GM18867 (cell line): ENCODE measurements at regions not wholly inside any gene's neighbourhood (a gene's known extent, or its start where the extent isn't known, plus 50 kb on each side); places are given as distances from the start of the nearest gene placed in this dataset.

Source experiments
- ATAC-seq: cut with Tn5 transposase; IDR thresholded peaks from one replicate; pipeline ENCODE4 v1.9.1; 2021; ENCODE audit warnings: mild to moderate bottlenecking, moderate library complexity; ENCODE audit not compliant: unreplicated experiment

DNA sequence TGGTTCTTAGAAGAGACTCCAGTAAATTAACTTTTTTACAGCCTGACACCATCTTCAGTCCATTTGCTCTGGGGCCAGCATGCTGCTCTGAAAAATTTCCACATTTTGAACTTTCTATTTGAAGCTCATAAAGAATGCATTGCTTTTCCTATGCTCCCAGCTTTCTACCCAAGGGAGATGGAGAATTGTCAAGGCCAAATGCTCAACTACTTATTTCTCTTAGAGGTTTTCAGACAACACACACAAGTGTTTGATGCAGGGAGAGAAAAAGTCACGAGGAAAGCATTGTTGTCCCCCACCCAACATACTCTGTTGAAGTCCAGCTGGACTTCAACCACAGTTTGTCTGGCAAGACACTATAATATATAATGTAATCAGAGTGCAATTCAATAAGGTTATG is 100.3 kb upstream of the CADPS start:
- no peak for ATAC-seq

DNA sequence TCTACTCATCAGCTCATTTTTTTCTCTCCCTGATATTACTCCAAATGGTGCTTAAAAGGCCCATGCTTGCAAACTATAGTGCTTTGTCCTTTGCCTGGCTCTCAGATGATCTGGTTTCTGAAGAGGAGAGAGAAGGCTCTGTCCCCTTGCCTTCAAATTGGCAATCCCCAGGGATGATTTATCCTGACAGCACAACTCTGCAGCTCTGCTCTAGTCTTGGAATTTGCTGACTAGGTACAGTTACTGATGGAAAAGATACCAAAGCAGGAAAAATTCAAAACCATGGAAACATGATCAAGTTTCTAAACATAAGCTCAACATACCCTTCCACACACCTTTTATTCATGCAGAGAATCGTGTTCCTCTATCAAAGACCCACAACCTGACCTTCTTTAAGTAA is 106.7 kb upstream of the CADPS start:
- ATAC-seq: no peak

DNA sequence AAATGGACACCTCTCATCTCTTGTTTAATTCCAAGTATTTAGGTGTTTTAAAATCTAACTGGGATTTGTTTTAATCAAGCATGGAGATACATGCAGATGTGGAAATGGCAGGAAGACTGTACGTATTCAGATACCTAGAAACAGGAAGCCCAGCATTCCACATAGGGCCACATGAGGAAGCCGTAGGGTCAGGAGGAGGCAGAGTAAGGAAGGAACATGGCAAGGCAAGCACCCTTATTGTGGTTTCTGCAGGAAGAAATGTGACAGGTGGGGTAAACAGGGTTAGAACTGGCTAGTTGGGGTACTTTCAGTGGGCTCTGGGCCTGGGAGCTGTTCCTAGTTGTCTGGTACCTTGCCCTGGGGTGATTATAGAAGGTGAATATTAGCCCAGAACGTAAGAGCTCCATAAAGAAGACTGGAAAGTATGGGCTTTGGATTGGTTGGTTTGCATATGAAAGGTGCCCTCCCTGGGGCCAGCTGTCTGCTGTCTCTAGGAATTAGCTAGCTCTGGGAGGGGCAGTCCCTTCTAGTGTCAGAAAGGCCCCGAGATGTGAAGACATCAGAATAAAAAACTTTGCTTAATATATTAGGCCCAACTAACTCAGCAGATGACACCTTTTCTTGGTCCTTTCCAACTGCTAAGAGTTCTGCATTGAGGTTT is 107.7 kb upstream of the CADPS start:
- no peak for ATAC-seq

DNA sequence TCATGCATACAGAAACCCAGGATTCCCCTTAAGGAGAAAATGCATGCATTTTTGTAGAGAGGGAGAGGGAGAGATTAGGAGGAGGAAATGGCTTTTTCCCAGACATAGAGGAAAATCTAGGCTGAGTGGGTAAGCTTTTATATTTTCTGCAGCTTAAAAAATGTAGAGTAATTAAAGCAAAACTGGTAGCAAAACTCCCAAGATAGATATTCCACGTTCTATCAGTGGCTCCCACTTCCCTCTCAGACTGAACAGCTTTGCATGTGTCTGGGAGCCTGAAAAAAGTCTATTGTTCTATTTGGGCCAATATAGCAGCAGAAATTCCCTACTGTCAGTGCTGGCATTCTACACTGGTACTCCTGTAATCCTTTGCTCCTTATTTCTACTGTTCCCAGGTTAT is 110.8 kb upstream of the CADPS start:
- no peak for ATAC-seq

DNA sequence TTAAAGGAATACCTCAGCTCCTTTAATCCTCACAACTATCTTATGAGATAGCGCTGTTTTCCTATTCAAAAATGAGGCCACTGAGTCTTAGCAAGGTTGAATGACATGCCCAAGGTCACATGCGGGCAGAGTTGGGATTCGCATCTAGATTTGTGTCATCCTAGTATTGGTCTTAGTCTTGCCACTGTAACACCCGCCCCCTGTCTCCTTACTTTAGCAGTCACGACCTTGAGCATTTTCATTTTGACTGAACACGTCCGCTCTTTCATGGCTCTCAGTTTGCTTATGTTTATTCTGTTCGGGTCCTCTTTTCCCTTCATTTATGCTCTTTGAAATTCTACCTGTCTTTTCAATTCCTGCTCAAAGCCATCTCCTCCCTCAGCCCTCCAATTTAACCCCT is 112.5 kb upstream of the CADPS start:
- ATAC-seq: peak; percentile 71

DNA sequence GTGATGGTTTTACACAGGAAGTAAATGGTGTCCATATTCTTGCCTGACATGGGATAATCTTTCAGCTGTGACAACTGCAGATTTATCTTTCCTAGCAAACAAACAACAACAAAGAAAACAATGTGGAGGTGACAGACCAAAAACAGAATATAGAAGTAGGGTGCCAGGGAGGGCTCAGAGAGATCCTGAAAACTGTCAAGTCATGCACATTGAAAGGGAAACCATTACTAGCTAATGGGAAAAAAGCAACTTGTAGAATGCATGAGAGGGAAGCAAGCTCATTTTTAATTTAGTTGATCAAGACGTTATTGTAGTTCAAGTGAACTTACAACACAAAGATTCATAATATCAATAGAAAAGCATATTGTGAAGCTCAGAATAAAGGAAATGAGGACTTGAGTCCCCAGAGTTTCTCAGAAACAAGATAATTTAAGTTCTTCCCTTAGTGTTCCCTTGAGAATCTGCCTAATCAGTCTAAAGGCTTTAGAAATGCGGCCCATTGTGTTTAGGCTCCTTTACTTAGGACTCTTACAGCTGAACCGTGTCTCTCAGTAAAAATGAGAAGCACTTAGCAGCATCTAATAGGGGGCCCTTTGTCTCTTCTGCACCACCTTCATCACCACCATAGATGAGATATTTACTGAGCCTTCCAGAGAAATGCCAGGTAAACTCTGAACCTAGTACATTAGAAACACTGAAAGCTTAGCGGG is 115.6 kb upstream of the CADPS start:
- ATAC-seq: no peak

DNA sequence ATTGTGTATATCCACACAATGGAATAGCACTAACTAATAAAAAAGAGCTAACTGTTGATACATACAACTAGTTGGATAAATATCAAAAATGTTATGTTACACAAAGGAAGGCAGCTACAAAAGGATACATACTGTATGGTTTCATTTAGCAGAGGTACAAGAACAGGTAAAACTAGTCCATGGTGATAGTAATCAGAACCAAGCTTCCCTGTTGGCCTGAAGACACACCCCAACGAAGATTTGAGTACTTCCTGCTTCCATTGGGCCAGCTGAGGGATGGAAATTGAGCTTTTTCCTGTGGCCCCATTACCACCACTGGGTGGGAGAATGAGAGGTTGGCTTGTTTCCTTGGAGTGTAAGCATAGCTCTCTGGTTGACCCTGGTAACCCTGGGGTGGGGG is 117.3 kb upstream of the CADPS start:
- ATAC-seq: no peak

DNA sequence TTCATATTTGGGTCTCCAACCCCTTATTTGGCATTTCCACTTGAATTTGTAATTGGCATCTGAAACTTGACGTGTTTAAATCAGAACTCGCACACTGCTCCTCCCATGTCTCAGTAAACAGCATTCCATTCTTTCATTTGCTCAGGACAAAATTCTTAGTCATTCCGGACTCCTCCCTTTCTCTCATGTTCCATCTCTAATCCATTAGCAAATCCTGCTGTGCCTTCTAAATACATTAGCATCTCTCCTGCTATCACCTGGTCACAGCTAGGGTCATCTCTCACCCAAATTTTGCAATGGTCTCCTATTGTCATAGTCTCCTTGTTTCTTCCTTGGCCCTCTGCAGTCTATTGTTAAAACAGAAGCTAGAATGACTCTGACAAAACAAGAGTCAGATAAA is 119.9 kb upstream of the CADPS start:
- no peak for ATAC-seq

DNA sequence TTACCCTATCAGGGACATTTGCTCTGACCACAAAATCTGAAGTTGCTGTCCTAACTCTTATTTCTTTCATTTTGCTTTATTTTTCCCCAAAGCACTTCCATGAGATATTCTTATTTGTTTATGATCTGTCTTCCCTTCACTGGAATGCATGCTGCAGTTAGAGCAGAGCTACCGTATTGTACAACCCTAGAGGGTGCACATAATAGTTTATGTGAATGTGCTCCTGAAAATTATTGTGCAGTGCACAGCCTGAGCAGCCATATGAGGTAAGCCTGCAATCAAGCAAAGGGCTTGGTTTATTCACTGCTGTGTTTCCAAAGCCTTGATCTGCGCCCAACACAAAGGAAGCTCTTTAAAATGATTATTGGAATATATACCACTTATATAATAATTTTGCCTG is 120.3 kb upstream of the CADPS start:
- ATAC-seq: no peak

DNA sequence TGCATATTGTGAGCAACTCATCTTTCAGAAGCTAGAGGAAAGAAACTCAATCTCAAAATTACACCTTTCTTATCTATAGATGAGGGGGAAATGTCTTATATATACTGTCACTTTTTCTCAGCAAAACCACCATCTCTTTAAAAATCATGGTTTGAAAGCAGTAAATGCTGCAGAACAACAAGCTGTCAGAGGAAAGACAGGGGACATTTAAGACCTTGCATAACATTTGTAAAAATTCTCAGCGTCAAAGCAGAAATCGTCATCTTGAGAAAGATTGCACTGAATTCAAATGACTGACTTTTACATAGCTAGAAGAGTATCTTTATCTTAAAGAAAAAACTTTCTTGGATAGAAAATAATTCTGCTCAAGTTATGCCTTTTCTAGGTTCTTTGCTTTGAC is 122.2 kb upstream of the CADPS start:
- ATAC-seq: no peak

DNA sequence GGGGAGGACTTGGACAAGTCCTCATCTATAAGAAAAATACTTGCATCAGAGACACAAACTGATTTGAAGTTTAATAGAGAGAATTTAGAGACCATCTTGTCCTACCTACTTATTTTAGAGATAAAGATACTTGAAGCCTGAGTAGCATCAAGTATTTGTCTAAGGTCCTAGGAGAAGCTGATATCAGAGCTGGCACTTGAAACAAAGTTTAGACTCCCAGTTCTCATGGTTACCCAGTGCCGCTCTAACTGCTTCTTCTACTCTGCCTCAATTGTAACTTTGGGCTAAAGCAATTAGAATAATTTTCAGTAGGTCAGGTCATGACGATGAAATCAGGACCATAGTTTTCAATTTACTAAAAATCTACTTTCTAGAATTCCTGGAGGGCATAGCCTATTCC is 123.9 kb upstream of the CADPS start:
- ATAC-seq: no peak

DNA sequence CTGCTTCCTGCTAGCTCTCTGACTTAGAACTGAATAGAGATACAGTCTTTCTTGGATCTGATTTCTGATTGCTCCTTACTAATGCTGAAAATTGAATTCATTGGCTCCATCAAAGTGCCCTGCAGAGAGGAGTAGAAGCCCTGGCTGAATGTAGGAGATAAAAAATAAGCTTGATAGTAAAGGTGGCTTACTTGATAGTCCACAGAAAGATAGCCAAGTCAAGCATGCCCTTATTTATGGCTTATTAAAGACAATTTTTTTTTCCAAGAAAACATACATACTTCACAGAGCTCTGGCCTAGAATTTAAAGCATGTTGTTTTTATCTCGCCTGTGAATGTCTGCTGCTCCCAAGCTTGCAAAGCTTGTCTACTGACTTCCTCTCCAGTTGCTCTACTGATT is 124.6 kb upstream of the CADPS start:
- no peak for ATAC-seq

DNA sequence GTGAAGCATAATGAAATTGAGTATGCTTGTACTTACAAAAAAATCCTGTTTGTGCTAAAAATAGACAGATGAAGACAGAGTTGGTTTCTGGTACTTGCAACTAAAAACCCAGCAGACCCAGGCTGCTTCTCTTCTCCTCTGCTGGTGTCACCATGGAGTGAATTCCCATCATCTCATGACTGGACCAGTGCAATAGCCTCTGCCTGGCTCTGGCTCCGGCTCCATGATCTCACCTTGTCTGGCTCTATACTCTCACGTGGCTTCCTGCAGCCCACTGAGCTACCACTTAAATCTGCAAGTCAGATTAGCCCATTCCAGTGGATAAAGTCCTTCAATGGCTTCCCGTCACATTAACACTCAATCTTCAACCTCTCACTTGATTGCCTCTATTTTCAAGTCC is 129.2 kb upstream of the CADPS start:
- no peak for ATAC-seq

DNA sequence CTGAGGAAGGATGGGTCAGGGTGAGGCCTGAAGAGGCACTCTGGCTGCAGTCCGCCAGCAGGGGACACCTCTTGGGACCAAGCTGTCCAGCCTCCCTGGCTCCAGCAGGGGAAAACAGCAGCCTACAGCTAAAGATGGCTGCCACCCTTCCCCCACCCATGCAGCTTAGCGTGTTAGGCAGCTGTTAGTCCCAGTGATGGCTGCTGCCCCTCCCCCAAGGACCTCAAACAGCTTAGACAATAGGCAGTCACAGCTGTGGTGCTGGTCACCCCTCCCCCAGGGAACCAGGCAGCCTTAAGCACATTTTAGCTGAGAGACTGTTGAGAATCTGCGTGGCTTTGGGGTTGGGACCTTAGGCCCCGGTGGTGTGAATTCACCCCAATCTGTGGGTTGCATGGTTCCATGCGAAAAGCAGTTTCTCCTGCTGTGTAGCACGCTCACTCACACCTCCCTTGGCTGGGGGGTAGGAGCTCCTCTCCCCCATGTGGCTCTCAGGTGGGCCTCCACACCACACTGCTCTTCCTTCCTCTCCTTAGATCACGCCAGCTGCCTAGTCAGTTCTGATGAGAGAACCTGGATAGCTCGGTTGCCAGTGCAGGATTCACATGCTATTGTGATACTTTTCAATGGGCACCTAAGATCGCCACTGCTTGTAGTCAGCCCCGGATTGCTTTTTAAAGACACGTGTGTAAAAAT is 140.5 kb upstream of the CADPS start:
- no peak for ATAC-seq

DNA sequence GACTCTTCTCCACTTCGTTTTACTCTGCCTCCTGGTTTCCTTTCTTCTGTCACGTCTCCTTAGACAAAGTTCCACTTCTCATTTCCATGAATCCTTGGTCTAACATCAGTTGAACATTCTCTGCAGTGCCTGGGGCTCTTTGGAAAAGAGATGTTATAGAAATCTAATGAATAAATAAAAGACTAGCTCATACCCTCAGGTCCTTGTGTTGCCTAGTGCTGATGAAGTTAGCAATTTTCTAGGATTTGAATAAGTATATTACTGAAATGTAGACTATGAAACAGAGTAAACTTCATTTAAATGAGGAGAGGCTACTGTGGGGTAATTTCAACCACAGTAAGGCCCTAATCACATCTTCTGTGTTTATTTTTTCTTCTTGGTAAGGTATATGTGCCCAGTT is 146.9 kb upstream of the CADPS start:
- ATAC-seq: no peak

DNA sequence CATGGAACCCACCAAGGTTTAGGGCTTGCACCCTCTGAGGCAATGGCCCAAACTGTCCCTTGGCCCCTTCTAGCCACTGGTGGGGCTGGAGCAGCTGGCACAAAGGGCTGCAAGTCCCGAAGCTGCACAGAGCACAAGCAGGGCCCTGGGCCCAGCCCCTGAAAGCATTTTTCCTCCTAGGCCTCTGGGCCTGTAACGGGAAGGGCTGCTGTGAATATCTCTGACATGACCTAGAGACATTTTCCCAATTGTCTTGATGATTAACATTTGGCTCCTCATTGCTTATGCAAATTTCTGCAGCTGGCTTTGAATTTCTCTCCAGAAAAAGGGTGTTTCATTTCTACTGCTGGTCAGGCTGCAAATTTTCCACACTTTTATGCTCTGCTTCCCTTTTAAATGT is 151.5 kb upstream of the CADPS start:
- no peak for ATAC-seq

DNA sequence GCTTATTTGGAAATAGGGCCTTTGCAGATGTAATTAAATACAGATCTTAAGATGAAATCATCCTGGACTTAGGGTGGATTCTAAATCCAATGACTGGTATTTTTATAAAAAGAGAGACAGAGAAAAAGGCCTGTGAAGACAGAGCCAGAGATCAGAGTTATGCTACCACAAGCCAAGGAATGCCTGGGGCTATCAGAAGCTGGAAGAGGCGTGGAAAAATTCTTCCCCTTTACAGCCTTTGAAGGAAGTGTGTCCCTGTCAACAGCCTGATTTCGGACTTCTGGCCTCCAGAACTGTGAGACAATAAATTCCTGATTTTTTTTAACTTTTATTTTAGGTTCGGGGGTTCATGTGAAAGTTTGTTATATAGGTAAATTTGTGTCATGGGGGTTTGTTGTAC is 154.1 kb upstream of the CADPS start:
- ATAC-seq: no peak

DNA sequence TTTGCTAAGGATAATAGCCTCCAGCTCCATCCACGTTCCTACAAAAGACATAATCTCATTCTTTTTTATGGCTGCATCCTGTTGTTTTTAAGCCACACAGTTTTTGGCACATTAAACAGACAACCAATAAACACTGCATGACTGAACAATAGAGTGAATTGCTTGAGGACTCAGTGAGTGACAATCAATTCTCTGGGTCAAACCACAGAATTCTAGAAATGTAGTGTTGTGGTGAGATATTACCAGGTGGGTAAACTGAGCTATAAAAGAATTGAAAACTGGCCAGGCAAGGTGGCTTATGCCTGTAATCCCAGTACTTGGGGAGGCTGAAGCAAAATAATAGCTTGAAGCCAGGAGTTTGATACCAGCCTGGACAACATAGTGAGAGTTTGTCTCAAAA is 154.7 kb upstream of the CADPS start:
- no peak for ATAC-seq

DNA sequence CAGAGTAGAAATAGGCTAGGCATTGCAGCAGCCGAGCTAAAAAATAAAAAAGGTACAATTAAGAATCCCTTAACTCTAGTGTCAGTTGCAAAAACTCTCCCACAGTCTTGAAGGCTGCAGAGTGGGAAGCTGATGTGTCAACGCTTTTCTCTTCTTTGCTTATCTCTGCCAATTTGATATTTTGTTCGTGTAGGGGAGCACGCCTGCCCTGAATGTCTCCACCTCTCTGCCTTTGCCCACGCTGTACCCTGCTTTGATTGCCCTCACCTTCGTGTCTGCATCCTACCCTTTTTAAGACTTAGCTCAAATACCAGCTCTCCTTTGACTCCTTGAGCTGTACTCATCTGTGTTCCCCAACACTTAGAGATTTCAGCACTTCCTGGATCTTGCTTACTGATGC is 155.4 kb upstream of the CADPS start:
- ATAC-seq: no peak

DNA sequence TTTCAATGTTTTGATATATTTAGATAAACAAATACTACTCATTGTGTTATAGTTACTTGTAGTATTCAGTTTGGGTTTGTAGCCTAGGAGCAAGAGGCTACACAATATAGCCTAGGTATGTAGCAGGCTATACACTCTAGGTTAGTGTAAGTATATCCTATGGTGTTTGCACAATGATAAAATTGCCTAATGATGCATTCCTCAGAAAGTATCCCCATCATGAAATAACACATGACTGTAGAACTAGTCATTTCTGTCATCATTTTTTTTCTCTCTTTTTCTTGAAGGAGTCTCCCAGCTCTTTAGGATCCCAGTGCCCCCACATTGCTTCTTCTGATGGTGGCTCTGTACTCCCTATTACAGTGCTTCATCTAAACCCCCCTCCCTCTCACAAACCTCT is 157.7 kb upstream of the CADPS start:
- no peak for ATAC-seq

DNA sequence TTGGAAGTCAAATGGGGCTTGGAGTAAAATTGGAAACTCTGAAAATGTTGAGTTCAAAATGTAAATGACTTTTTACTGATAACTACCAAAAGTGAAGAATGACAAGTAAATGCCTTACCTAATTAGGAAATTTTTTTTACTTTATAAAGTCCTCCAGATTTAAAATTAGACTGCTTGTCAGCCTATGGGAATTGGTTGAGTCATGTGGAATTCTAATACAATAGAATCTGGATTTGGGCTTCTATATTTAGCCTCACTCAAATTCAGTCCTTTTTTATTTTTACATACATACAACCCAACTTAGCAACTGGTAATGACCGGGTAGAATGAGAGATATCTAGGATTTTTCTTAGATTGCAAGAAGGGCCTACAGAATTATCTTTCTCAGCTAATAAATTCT is 158.9 kb upstream of the CADPS start:
- ATAC-seq: no peak

DNA sequence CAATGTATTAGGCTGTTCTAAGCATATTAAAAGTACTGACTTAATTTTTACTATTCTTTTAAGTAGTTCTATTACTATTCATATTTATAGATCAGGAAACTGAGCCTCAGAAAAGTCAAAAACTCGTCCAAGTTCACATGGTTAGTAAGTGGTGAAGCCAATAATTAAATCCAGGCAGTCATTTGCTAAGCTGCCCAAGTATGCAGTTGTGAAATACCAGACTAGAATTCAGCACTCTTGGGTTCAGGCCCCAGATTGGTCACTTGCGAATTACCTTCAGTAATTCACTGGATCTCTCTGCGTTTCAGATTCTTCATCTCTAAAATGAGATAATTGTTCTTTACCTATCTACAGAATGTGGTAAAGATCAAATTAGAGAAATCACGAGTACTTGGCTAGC is 161.9 kb upstream of the CADPS start:
- ATAC-seq: no peak
